ENCODE measurements at regions not wholly inside any gene's neighbourhood (a gene's known extent, or its start where the extent isn't known, plus 50 kb on each side); places are given as distances from the start of the nearest gene placed in this dataset.
A peak's percentile ranks its signal among the peaks of the same experiment; 100 is the strongest.
"Not testable (repeated sequence)": the region's sequence is repeated elsewhere in the genome, so short reads cannot be mapped to it uniquely, and the experiment has no call there.

DNA sequence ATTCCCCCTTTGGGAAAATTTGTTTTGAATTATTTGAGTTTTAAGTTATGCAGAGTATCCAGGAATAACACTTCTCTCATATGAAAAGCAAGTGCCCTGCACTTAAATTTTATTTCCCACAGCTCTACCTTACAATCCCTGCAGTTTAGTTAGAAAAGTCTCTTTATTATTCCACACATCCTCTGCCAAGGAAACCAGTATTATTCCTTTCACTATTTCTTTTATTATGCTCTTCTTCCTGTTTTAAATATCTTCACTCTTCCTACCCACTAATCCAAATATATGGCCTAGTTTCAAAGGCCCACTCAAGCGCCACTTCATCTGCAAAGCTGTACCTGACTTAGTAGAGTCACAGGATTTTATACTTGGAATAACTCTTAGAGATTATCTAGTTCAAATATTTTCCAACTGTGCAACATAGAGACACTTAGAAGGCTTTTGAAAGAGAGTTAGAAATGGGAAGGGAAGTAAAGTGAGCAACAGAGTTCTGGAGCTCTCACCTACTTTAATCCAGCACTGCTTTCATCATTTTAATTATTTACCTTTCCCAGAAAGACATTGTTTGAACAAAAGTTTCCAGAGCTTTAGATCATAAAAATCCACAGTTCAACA, 97.2 kb upstream of the LYPLAL1 start:
- no peak overlapping the region for H3K27ac ChIP-seq
- no peak overlapping the region for H3K4me3 ChIP-seq (ENCODE audit: low read depth, low read length)
- TF ChIP-seq, protein P1, sequence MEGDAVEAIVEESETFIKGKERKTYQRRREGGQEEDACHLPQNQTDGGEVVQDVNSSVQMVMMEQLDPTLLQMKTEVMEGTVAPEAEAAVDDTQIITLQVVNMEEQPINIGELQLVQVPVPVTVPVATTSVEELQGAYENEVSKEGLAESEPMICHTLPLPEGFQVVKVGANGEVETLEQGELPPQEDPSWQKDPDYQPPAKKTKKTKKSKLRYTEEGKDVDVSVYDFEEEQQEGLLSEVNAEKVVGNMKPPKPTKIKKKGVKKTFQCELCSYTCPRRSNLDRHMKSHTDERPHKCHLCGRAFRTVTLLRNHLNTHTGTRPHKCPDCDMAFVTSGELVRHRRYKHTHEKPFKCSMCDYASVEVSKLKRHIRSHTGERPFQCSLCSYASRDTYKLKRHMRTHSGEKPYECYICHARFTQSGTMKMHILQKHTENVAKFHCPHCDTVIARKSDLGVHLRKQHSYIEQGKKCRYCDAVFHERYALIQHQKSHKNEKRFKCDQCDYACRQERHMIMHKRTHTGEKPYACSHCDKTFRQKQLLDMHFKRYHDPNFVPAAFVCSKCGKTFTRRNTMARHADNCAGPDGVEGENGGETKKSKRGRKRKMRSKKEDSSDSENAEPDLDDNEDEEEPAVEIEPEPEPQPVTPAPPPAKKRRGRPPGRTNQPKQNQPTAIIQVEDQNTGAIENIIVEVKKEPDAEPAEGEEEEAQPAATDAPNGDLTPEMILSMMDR (IDR thresholded peaks at IDR 0.05; ENCODE audit: low read depth, low read length, missing control alignments), result no peak
- H3K27me3 ChIP-seq (replicated peaks), result no peaks in the 10 kb centered on the region
- H3K36me3 ChIP-seq (replicated peaks), result no peaks in the 10 kb centered on the region
- no peak for DNase-seq
- in situ Hi-C loops (cut with HindIII; ENCODE audit: low pct_ligation_motif_present, low sequenced_read_pairs), result no loop called here

DNA sequence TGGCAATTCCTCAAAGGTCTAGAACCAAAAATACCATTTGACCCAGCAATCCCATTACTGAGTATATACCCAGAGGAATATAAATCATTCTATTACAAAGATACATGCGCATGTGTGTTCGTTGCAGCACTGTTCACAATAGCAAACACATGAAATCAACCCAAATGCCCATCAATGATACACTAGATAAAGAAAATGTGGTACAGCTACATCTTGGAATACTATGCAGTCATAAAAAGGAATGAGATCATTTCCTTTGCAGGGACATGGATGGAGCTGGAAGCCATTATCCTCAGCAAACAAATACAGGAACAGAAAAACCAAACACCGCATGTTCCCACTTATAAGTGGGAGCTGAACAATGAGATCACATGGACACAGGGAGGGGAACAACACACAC, 95.9 kb upstream of the LYPLAL1 start:
- H3K36me3 ChIP-seq (replicated peaks); H3K27me3 ChIP-seq (replicated peaks); H3K27ac ChIP-seq; DNase-seq; in situ Hi-C loops (cut with HindIII; ENCODE audit: low pct_ligation_motif_present, low sequenced_read_pairs); H3K4me3 ChIP-seq (ENCODE audit: low read depth, low read length): not testable (repeated sequence)

DNA sequence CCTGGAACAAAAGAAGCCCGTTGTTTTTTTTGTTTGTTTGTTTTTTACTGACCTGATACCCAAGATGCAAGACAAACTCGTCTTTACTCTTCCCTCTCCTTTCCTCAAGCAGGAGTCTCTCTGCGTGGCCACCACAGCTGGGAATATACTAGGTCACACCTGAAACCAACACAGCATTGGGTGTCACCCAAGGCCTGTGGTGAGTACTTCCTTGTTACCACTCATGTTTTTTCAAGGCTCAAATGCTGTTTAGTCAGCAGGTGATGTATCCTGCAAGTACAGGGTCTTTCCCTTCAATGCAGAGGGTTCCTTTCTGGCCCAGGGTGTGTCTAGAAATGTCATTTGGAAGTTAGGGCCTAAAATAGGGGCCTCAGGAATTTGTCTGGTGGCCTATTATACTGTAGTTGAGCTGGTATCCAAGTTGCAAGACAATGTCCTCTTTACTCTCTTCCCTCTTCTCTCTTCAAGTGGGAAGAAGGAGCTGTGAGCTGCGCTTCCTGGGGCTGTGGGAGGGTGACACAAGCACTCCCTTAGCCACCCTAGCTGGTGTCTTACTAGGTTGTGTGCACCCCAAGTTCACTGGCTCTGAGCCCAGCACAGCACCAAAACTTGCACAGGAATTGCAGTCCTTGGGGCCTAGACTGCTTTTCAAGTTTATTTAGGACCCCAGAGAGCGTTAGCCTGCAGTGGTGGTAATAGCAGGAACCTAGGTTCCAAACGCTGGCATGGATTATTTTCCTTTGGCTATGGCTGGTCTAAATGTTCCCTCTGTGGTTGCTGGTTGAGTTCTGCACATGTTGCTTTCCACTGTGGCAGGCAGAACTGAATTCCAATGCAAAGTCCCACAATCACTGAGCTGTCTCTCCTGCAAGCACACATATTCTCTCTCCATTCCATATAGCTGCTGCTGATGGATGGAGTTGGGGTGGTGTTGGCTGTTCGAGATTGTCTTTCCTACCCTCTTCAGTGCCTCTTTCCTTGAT, 91.4 kb upstream of the LYPLAL1 start:
- H3K27me3 ChIP-seq (replicated peaks), result no peaks in the 10 kb centered on the region
- in situ Hi-C loops (cut with HindIII; ENCODE audit: low pct_ligation_motif_present, low sequenced_read_pairs), result no loop called here
- TF ChIP-seq, protein P1 (IDR thresholded peaks at IDR 0.05; ENCODE audit: low read depth, low read length, missing control alignments), result no peak
- H3K27ac ChIP-seq, result no peak overlapping the region
- DNase-seq, result no peak
- H3K36me3 ChIP-seq (replicated peaks), result no peaks in the 10 kb centered on the region
- no peak overlapping the region for H3K4me3 ChIP-seq (ENCODE audit: low read depth, low read length)

DNA sequence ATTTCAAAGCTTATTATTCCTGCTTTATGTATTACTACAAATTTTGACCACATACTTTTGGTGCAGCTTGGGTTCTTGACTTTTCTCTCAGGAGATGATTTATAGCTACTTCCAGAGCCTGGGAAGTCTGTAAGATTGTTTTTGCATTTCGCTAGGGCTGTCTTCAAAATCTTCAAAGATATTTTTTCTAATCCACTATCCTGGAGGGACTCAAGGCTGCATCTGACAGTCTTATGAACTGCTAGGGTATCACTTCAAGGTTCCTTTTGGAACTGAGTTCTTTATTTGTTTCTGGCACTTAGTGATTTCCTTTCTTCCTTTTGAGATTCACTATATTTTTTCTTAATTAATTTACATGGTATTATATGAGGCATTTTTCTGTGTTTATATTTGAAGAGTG, 90.0 kb upstream of the LYPLAL1 start:
- Histone ChIP-seq H3K36me3 (replicated peaks) (no peaks in the 10 kb centered on the region), H3K27me3 (replicated peaks) (no peaks in the 10 kb centered on the region), H3K27ac (no peak overlapping the region), H3K4me3 (ENCODE audit: low read depth, low read length) (no peak overlapping the region)
- in situ Hi-C loops (cut with HindIII; ENCODE audit: low pct_ligation_motif_present, low sequenced_read_pairs), result no loop called here
- no peak for DNase-seq
- TF ChIP-seq, protein P1 (IDR thresholded peaks at IDR 0.05; ENCODE audit: low read depth, low read length, missing control alignments), result no peak

DNA sequence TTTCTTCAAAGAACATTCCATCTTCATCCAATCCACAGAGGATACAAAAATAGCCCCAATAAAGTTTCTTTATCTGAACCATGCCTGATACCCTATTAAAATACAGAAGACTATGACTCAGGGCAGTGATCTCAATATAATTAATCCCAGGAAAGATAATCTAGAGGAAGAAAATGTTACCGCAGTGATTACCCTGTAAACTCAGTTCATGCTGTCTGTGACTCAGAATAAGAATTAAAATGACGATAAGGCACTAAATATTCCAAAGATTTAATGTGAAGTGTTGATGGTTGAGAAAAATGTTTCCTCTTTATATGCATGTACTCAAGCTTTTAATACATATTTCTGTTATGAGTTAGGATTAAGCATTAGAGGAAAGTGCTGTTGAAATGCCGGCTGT, 88.6 kb upstream of the LYPLAL1 start:
- no peaks in the 10 kb centered on the region for H3K27me3 ChIP-seq (replicated peaks)
- peak overlapping the region; percentile 8 for H3K27ac ChIP-seq
- in situ Hi-C loops (cut with HindIII; ENCODE audit: low pct_ligation_motif_present, low sequenced_read_pairs), result no loop called here
- TF ChIP-seq, protein P1 (IDR thresholded peaks at IDR 0.05; ENCODE audit: low read depth, low read length, missing control alignments), result no peak
- H3K4me3 ChIP-seq (ENCODE audit: low read depth, low read length), result no peak overlapping the region
- no peak for DNase-seq
- no peaks in the 10 kb centered on the region for H3K36me3 ChIP-seq (replicated peaks)

DNA sequence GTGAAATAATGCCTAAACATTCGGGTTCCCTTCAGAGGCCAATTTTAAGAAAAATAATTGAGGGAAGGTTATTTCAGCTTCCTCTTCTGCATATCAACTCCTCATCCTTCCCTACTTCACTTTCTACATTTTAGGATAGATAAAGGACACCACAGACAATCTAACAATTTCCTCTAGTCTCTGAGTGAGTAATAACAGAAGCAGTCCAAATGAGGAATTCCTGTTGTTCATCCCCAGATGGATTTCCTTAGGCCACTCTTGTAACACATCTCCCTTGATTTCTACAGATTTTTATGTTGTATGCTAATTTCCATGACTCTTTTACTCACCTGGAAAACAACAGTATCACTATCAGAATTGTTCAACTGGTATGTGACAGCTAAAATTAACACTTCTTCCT, 87.7 kb upstream of the LYPLAL1 start:
- Histone ChIP-seq H3K27ac (peak overlapping the region; percentile 29), H3K4me3 (ENCODE audit: low read depth, low read length) (no peak overlapping the region), H3K27me3 (replicated peaks) (no peaks in the 10 kb centered on the region), H3K36me3 (replicated peaks) (no peaks in the 10 kb centered on the region)
- TF ChIP-seq, protein P1 (IDR thresholded peaks at IDR 0.05; ENCODE audit: low read depth, low read length, missing control alignments), result no peak
- in situ Hi-C loops (cut with HindIII; ENCODE audit: low pct_ligation_motif_present, low sequenced_read_pairs), result no loop called here
- no peak for DNase-seq
